ENCODE measurements at regions not wholly inside any gene's neighbourhood (a gene's known extent, or its start where the extent isn't known, plus 50 kb on each side); places are given as distances from the start of the nearest gene placed in this dataset.

DNA sequence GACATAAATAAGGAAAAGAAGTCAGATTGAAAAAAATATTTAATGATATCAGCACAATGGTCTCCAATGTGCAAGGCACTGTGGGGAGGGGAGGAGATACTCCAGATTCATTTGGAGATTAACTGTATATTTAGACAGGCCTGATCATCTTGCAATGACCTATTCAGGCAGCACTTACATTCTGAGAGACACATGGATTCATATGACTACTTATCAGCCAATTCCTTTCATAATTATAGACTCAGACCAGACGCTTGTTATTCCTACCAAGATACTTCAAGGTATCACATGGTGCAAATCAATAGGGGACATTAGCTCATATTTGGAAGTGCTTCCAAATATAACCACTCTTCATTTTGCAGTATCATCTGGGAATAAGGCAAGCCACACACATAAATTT, 153.5 kb upstream of the TARS1 start:
- H2BK15ac ChIP-seq (ENCODE audit: low read length) = no peak overlapping the region
- no peak overlapping the region for H2AFZ ChIP-seq (ENCODE audit: low read length)
- no peak overlapping the region for H3K4me3 ChIP-seq (ENCODE audit: low read length in 2 of 2)
- H3K79me1 ChIP-seq (ENCODE audit: low read depth, low read length) = no peaks in the 10 kb centered on the region
- H3K27ac ChIP-seq (replicated peaks; ENCODE audit: low read length) = no peak overlapping the region
- no peaks in the 10 kb centered on the region for H3K4me1 ChIP-seq (ENCODE audit: control insufficient read depth in 2 of 2, insufficient read depth in 1 of 2, low read depth in 1 of 2, low read length in 2 of 2)
- H3K36me3 ChIP-seq (replicated peaks in 1 of 2; ENCODE audit: control insufficient read depth in 2 of 2, insufficient read depth in 2 of 2, low read length in 2 of 2) = no peaks in the 10 kb centered on the region
- H3K9me3 ChIP-seq (replicated peaks in 1 of 2; ENCODE audit: control insufficient read depth in 2 of 2, insufficient read depth in 1 of 2, low read depth in 1 of 2, low read length in 2 of 2) = no peaks in the 10 kb centered on the region
- no CpG with 5 or more reads among the region's 1 CpG for WGBS, 2 donors (ENCODE audit: extremely low coverage in 2 of 2, insufficient read length in 2 of 2, insufficient replicate concordance in 1 of 2)
- H2BK120ac ChIP-seq (ENCODE audit: low read depth, low read length) = no peak overlapping the region
- no peak overlapping the region for H2BK5ac ChIP-seq (ENCODE audit: low read length)
- no peak overlapping the region for H4K8ac ChIP-seq (ENCODE audit: low read depth, low read length)
- DNase-seq (ENCODE audit: low spot score) = no peak
- no peak overlapping the region for H3K9ac ChIP-seq (ENCODE audit: low read depth, low read length, poor library complexity)
- H2AK5ac ChIP-seq (ENCODE audit: low read depth, low read length) = no peak overlapping the region
- H3K4me2 ChIP-seq (ENCODE audit: insufficient read depth, low read length, poor library complexity, severe bottlenecking) = no peak overlapping the region
- H3K23ac ChIP-seq (ENCODE audit: low read depth, low read length, poor library complexity) = no peak overlapping the region
- no peaks in the 10 kb centered on the region for H3K27me3 ChIP-seq (ENCODE audit: control insufficient read depth in 3 of 3, insufficient read depth in 3 of 3, low read depth in 1 of 3, low read length in 3 of 3)
- no peak overlapping the region for H3K4ac ChIP-seq (ENCODE audit: low read length)
- no peak overlapping the region for H4K91ac ChIP-seq (ENCODE audit: low read depth, low read length, poor library complexity)
- no peak overlapping the region for H3K18ac ChIP-seq (ENCODE audit: low read length)
- no peak overlapping the region for H3K14ac ChIP-seq (ENCODE audit: low read length)
- H2BK12ac ChIP-seq (ENCODE audit: low read length) = no peak overlapping the region

DNA sequence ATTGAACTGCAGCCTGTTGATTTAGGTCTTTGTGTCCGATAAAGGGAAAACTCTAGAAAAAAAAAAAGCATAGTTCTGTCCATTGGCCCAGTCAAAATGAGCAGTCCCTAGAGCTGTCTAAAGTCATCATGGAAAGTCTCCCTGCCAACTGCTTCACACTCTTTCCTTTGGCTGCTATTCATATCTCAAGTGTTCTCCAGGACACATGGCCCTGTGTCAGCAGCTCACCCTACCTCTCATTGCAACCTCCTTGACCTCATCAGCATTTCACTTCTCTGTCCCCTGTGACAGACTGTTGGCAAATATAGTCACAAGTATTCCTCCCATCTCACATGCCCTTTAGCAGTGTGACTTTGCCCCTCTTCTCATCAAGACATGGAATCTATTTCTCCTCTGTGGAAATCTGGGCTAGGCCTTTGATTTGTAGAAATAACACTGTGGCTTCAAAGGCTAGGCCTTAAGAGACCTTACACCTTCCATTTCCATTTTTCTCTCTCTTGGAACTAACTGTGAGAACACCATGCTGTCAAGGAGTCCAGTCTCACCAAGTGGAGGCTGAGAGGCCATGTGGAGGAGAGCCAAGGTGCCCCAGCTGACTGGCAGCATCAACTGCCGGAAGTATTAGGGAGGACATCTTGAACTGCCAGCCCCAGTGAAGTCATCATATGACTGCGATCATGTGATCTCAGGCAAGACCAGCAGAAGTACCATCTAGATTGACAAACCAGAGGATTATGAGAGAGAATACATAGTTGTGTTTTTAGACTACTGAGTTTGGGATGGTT, 149.4 kb upstream of the TARS1 start:
- Histone ChIP-seq H3K27me3 (ENCODE audit: control insufficient read depth in 3 of 3, insufficient read depth in 3 of 3, low read depth in 1 of 3, low read length in 3 of 3) (no peaks in the 10 kb centered on the region), H2AK5ac (ENCODE audit: low read depth, low read length) (no peak overlapping the region), H2BK5ac (ENCODE audit: low read length) (no peak overlapping the region), H3K14ac (ENCODE audit: low read length) (no peak overlapping the region), H3K27ac (replicated peaks; ENCODE audit: low read length) (no peak overlapping the region), H3K9ac (ENCODE audit: low read depth, low read length, poor library complexity) (no peak overlapping the region), H4K91ac (ENCODE audit: low read depth, low read length, poor library complexity) (no peak overlapping the region), H2BK120ac (ENCODE audit: low read depth, low read length) (no peak overlapping the region), H2BK15ac (ENCODE audit: low read length) (no peak overlapping the region), H3K9me3 (replicated peaks in 1 of 2; ENCODE audit: control insufficient read depth in 2 of 2, insufficient read depth in 1 of 2, low read depth in 1 of 2, low read length in 2 of 2) (peaks cover 0 to 2% of the 10 kb centered on the region in 2 donors), H3K4me1 (ENCODE audit: control insufficient read depth in 2 of 2, insufficient read depth in 1 of 2, low read depth in 1 of 2, low read length in 2 of 2) (no peaks in the 10 kb centered on the region), H3K23ac (ENCODE audit: low read depth, low read length, poor library complexity) (no peak overlapping the region), H3K18ac (ENCODE audit: low read length) (no peak overlapping the region), H2BK12ac (ENCODE audit: low read length) (no peak overlapping the region), H3K4me2 (ENCODE audit: insufficient read depth, low read length, poor library complexity, severe bottlenecking) (no peak overlapping the region), H2AFZ (ENCODE audit: low read length) (peak overlapping the region; percentile 32), H3K4me3 (ENCODE audit: low read length in 2 of 2) (no peak overlapping the region), H4K8ac (ENCODE audit: low read depth, low read length) (no peak overlapping the region), H3K36me3 (replicated peaks in 1 of 2; ENCODE audit: control insufficient read depth in 2 of 2, insufficient read depth in 2 of 2, low read length in 2 of 2) (no peaks in the 10 kb centered on the region), H3K4ac (ENCODE audit: low read length) (no peak overlapping the region), H3K79me1 (ENCODE audit: low read depth, low read length) (no peaks in the 10 kb centered on the region)
- no CpG with 5 or more reads among the region's 3 CpGs for WGBS, 2 donors (ENCODE audit: extremely low coverage in 2 of 2, insufficient read length in 2 of 2, insufficient replicate concordance in 1 of 2)
- no peak for DNase-seq (ENCODE audit: low spot score)

- Histone ChIP-seq H3K79me1 (ENCODE audit: low read depth, low read length) (no peaks in the 10 kb centered on the region), H3K27ac (replicated peaks; ENCODE audit: low read length) (no peak overlapping the region), H2AK5ac (ENCODE audit: low read depth, low read length) (no peak overlapping the region)
Observed at GRCh38 chr5:33297760-33298216, 143.0 kb upstream of the TARS1 start.

DNA sequence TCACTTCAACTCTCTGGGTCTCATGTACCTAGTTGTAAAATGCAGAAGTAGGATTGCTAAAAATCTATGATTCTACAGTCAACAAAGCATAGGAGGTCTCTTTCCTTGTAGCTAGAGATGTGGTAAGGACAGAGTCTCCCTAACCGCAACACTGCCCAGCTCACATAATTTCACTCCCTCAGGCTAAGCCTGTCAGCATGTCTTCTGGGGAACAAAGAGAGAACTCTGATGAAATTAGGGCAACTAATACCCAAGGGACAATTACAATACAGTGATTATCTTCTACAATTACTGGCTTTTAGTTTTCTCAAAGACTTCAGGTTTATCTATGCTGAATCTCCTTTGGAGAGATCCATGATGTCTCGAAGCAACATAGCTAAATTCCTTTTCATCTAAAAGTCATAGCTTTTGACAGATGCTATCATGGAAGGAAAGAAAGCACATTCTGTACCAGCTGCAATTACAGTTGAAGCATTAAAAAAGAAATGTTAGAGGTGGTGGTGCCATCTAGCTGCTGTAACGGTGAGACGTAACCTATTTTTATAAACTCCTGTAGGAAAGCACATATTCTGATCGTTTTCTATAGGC, 141.1 kb upstream of the TARS1 start:
- no peak overlapping the region for H2AK5ac ChIP-seq (ENCODE audit: low read depth, low read length)
- H2BK5ac ChIP-seq (ENCODE audit: low read length) = no peak overlapping the region
- H3K23ac ChIP-seq (ENCODE audit: low read depth, low read length, poor library complexity) = no peak overlapping the region
- no peaks in the 10 kb centered on the region for H3K36me3 ChIP-seq (replicated peaks in 1 of 2; ENCODE audit: control insufficient read depth in 2 of 2, insufficient read depth in 2 of 2, low read length in 2 of 2)
- no peak overlapping the region for H2BK12ac ChIP-seq (ENCODE audit: low read length)
- H3K4me1 ChIP-seq (ENCODE audit: control insufficient read depth in 2 of 2, insufficient read depth in 1 of 2, low read depth in 1 of 2, low read length in 2 of 2) = peaks cover 0 to 2% of the 10 kb centered on the region in 2 donors
- H2AFZ ChIP-seq (ENCODE audit: low read length) = no peak overlapping the region
- no peak overlapping the region for H3K4me3 ChIP-seq (ENCODE audit: low read length in 2 of 2)
- no peak overlapping the region for H3K14ac ChIP-seq (ENCODE audit: low read length)
- H3K9me3 ChIP-seq (replicated peaks in 1 of 2; ENCODE audit: control insufficient read depth in 2 of 2, insufficient read depth in 1 of 2, low read depth in 1 of 2, low read length in 2 of 2) = no peaks in the 10 kb centered on the region
- no CpG with 5 or more reads among the region's 5 CpGs for WGBS, 2 donors (ENCODE audit: extremely low coverage in 2 of 2, insufficient read length in 2 of 2, insufficient replicate concordance in 1 of 2)
- no peaks in the 10 kb centered on the region for H3K27me3 ChIP-seq (ENCODE audit: control insufficient read depth in 3 of 3, insufficient read depth in 3 of 3, low read depth in 1 of 3, low read length in 3 of 3)
- no peak overlapping the region for H3K4me2 ChIP-seq (ENCODE audit: insufficient read depth, low read length, poor library complexity, severe bottlenecking)
- no peak overlapping the region for H3K4ac ChIP-seq (ENCODE audit: low read length)
- no peak overlapping the region for H3K27ac ChIP-seq (replicated peaks; ENCODE audit: low read length)
- DNase-seq (ENCODE audit: low spot score) = no peak
- H2BK15ac ChIP-seq (ENCODE audit: low read length) = no peak overlapping the region
- no peak overlapping the region for H4K91ac ChIP-seq (ENCODE audit: low read depth, low read length, poor library complexity)
- H3K18ac ChIP-seq (ENCODE audit: low read length) = no peak overlapping the region
- no peak overlapping the region for H2BK120ac ChIP-seq (ENCODE audit: low read depth, low read length)
- H3K79me1 ChIP-seq (ENCODE audit: low read depth, low read length) = no peaks in the 10 kb centered on the region
- no peak overlapping the region for H3K9ac ChIP-seq (ENCODE audit: low read depth, low read length, poor library complexity)
- no peak overlapping the region for H4K8ac ChIP-seq (ENCODE audit: low read depth, low read length)

More at GRCh38 chr5:33297760-33298216, 143.0 kb upstream of the TARS1 start:
- no peak overlapping the region for H2BK120ac ChIP-seq (ENCODE audit: low read depth, low read length)
- no peak overlapping the region for H4K91ac ChIP-seq (ENCODE audit: low read depth, low read length, poor library complexity)
- peaks cover 0 to 2% of the 10 kb centered on the region in 2 donors for H3K4me1 ChIP-seq (ENCODE audit: control insufficient read depth in 2 of 2, insufficient read depth in 1 of 2, low read depth in 1 of 2, low read length in 2 of 2)
- H2BK12ac ChIP-seq (ENCODE audit: low read length) = no peak overlapping the region
- WGBS, 2 donors (ENCODE audit: extremely low coverage in 2 of 2, insufficient read length in 2 of 2, insufficient replicate concordance in 1 of 2) = no CpG with 5 or more reads among the region's 23 CpGs
- H3K23ac ChIP-seq (ENCODE audit: low read depth, low read length, poor library complexity) = no peak overlapping the region
- no peak overlapping the region for H3K9ac ChIP-seq (ENCODE audit: low read depth, low read length, poor library complexity)
- H2BK15ac ChIP-seq (ENCODE audit: low read length) = no peak overlapping the region
- H3K4ac ChIP-seq (ENCODE audit: low read length) = no peak overlapping the region
- H2AFZ ChIP-seq (ENCODE audit: low read length) = no peak overlapping the region
- no peak overlapping the region for H3K4me2 ChIP-seq (ENCODE audit: insufficient read depth, low read length, poor library complexity, severe bottlenecking)
- H3K27me3 ChIP-seq (ENCODE audit: control insufficient read depth in 3 of 3, insufficient read depth in 3 of 3, low read depth in 1 of 3, low read length in 3 of 3) = no peaks in the 10 kb centered on the region
- H3K36me3 ChIP-seq (replicated peaks in 1 of 2; ENCODE audit: control insufficient read depth in 2 of 2, insufficient read depth in 2 of 2, low read length in 2 of 2) = no peaks in the 10 kb centered on the region
- no peak for DNase-seq (ENCODE audit: low spot score)
- H4K8ac ChIP-seq (ENCODE audit: low read depth, low read length) = no peak overlapping the region
- no peak overlapping the region for H2BK5ac ChIP-seq (ENCODE audit: low read length)
- no peak overlapping the region for H3K14ac ChIP-seq (ENCODE audit: low read length)
- H3K18ac ChIP-seq (ENCODE audit: low read length) = peak overlapping the region; percentile 22
- H3K9me3 ChIP-seq (replicated peaks in 1 of 2; ENCODE audit: control insufficient read depth in 2 of 2, insufficient read depth in 1 of 2, low read depth in 1 of 2, low read length in 2 of 2) = peaks cover 0 to 2% of the 10 kb centered on the region in 2 donors
- H3K4me3 ChIP-seq (ENCODE audit: low read length in 2 of 2) = no peak overlapping the region
